ENCODE measurements at regions not wholly inside any gene's neighbourhood (a gene's known extent, or its start where the extent isn't known, plus 50 kb on each side); places are given as distances from the start of the nearest gene placed in this dataset.

- H3K27me3 ChIP-seq (ENCODE audit: insufficient read depth, low read length), result no peaks in the 10 kb centered on the region
- H3K36me3 ChIP-seq (ENCODE audit: insufficient read depth, low read length), result no peaks in the 10 kb centered on the region
- no peak overlapping the region for H3K4me3 ChIP-seq (ENCODE audit: low read length)
- H3K4me1 ChIP-seq (ENCODE audit: insufficient read depth, low read length), result no peaks in the 10 kb centered on the region
- H2AFZ ChIP-seq (ENCODE audit: low read depth, low read length), result no peak overlapping the region
- no peaks in the 10 kb centered on the region for H3K9me3 ChIP-seq (ENCODE audit: low read length)
These were observed 403.3 kb downstream of the ETNK1 start for GRCh38 chr12:23028158-23028802.

GRCh38 chr12:23029185-23029584, 404.2 kb downstream of the ETNK1 start:
- Histone ChIP-seq H3K9me3 (ENCODE audit: low read length) (no peaks in the 10 kb centered on the region), H3K4me1 (ENCODE audit: insufficient read depth, low read length) (no peaks in the 10 kb centered on the region), H3K27me3 (ENCODE audit: insufficient read depth, low read length) (no peaks in the 10 kb centered on the region), H2AFZ (ENCODE audit: low read depth, low read length) (no peak overlapping the region), H3K4me3 (ENCODE audit: low read length) (no peak overlapping the region), H3K36me3 (ENCODE audit: insufficient read depth, low read length) (no peaks in the 10 kb centered on the region)

DNA sequence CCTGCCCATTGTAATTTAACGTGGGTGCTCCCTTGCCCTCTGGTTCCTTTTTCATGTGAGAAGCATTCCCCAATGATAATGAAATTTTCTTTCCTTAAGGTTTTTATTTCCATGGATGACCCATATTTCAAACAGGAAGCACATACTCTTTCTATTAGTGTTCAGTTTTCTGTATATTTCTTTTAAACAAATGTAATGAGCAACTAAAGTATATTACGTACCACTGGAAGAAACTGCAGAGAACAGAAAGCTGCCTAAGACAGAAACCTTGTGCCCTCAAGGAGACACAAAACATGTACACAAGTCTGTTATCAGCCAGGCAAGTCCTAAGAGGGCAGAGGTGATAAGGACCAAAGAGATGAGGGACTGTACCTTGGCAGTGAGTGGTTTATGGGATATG, 414.9 kb downstream of the ETNK1 start:
- Histone ChIP-seq H3K4me1 (ENCODE audit: insufficient read depth, low read length) (no peaks in the 10 kb centered on the region), H3K36me3 (ENCODE audit: insufficient read depth, low read length) (no peaks in the 10 kb centered on the region), H3K27me3 (ENCODE audit: insufficient read depth, low read length) (no peaks in the 10 kb centered on the region), H2AFZ (ENCODE audit: low read depth, low read length) (no peak overlapping the region), H3K9me3 (ENCODE audit: low read length) (no peaks in the 10 kb centered on the region), H3K4me3 (ENCODE audit: low read length) (no peak overlapping the region)

GRCh38 chr12:23041774-23042173, 416.8 kb downstream of the ETNK1 start:
- H3K27me3 ChIP-seq (ENCODE audit: insufficient read depth, low read length), result no peaks in the 10 kb centered on the region
- no peaks in the 10 kb centered on the region for H3K36me3 ChIP-seq (ENCODE audit: insufficient read depth, low read length)
- H3K4me3 ChIP-seq (ENCODE audit: low read length), result no peak overlapping the region
- no peaks in the 10 kb centered on the region for H3K4me1 ChIP-seq (ENCODE audit: insufficient read depth, low read length)
- H2AFZ ChIP-seq (ENCODE audit: low read depth, low read length), result no peak overlapping the region
- H3K9me3 ChIP-seq (ENCODE audit: low read length), result no peaks in the 10 kb centered on the region

DNA sequence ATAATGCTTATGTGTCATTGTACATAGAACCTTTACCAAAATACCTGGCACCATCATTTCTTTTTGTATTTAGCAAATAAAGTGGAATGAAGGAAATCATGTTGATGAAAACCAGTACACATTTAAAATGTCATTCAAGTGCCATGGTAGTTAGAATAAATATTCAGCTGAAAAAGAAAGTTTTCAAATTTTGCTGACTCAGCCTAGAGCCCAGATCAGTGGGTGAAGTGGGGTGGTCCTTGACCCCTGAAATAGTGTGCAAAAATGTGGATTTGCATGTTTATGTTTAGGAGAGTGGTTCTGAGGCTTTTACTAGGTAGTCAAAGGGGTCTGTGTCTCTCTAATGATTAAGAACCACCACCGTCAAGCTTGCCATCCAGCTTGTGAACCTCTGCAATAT, 418.7 kb downstream of the ETNK1 start:
- no peak overlapping the region for H3K4me3 ChIP-seq (ENCODE audit: low read length)
- H3K27me3 ChIP-seq (ENCODE audit: insufficient read depth, low read length), result no peaks in the 10 kb centered on the region
- no peaks in the 10 kb centered on the region for H3K9me3 ChIP-seq (ENCODE audit: low read length)
- no peak overlapping the region for H2AFZ ChIP-seq (ENCODE audit: low read depth, low read length)
- H3K4me1 ChIP-seq (ENCODE audit: insufficient read depth, low read length), result no peaks in the 10 kb centered on the region
- no peaks in the 10 kb centered on the region for H3K36me3 ChIP-seq (ENCODE audit: insufficient read depth, low read length)

DNA sequence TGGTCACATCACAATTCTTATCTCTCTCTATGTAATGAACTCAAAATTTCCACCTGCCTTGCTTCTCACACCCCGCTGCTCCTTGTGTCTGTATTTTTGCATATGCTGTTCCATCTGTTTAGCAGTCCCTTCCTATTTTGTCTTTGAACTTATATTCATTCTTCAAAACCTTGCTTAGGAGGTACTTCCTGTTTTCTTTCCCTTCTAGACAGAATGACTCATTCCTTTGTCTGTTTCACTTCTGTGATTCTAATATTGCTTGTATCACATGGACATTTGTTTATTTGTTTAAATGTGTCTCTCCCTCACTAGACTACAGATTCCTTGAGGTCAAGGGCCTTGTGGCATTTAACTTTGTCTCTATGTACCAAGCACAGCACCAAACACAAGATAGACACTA, 424.2 kb downstream of the ETNK1 start:
- no peak overlapping the region for H3K4me3 ChIP-seq (ENCODE audit: low read length)
- H2AFZ ChIP-seq (ENCODE audit: low read depth, low read length), result no peak overlapping the region
- H3K9me3 ChIP-seq (ENCODE audit: low read length), result no peaks in the 10 kb centered on the region
- no peaks in the 10 kb centered on the region for H3K4me1 ChIP-seq (ENCODE audit: insufficient read depth, low read length)
- no peaks in the 10 kb centered on the region for H3K27me3 ChIP-seq (ENCODE audit: insufficient read depth, low read length)
- no peaks in the 10 kb centered on the region for H3K36me3 ChIP-seq (ENCODE audit: insufficient read depth, low read length)

DNA sequence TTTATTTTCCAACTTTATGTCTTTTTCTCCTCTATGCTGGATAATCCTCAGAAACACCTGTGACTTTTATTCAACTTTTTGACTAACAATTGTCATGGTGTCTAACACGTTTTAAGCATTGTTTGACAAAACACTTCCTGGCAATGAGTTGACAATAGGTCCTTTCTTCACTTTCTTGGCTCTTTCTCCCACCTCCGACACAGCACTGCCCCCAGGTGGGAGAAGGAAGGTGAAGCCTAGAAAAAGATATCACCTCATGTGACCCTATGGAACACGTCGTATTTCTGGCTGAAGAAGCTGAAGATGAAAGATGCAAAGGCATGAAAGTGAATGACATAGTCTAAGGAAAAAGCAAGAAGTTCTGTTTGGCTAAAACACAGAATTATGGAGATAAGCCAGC, 430.0 kb downstream of the ETNK1 start:
- Histone ChIP-seq H3K27me3 (ENCODE audit: insufficient read depth, low read length) (no peaks in the 10 kb centered on the region), H2AFZ (ENCODE audit: low read depth, low read length) (no peak overlapping the region), H3K4me3 (ENCODE audit: low read length) (no peak overlapping the region), H3K4me1 (ENCODE audit: insufficient read depth, low read length) (no peaks in the 10 kb centered on the region), H3K9me3 (ENCODE audit: low read length) (no peaks in the 10 kb centered on the region), H3K36me3 (ENCODE audit: insufficient read depth, low read length) (no peaks in the 10 kb centered on the region)

DNA sequence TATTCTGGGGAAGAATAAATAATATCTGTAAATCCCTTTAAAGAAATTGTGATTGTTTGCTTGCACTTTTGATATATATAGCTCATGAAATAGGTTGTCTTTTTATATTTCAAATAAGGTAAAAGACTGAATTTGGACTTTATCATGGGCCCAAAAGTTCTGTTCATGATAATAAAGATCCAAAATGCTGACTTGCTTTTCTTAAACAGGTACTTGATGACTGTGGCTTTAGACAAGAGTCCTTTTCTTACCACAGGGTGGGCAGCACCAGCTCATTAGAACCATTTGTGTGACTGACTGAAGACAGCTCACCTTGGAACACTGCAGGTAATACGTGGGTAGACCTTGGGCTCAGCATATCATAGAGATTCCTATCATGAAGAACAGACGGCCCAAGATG, 432.6 kb downstream of the ETNK1 start:
- no peaks in the 10 kb centered on the region for H3K4me1 ChIP-seq (ENCODE audit: insufficient read depth, low read length)
- H2AFZ ChIP-seq (ENCODE audit: low read depth, low read length), result no peak overlapping the region
- H3K9me3 ChIP-seq (ENCODE audit: low read length), result no peaks in the 10 kb centered on the region
- no peaks in the 10 kb centered on the region for H3K27me3 ChIP-seq (ENCODE audit: insufficient read depth, low read length)
- no peak overlapping the region for H3K4me3 ChIP-seq (ENCODE audit: low read length)
- H3K36me3 ChIP-seq (ENCODE audit: insufficient read depth, low read length), result no peaks in the 10 kb centered on the region

- H3K4me3 ChIP-seq (ENCODE audit: low read length), result no peak overlapping the region
- H3K36me3 ChIP-seq (ENCODE audit: insufficient read depth, low read length), result no peaks in the 10 kb centered on the region
- no peak overlapping the region for H2AFZ ChIP-seq (ENCODE audit: low read depth, low read length)
- H3K27me3 ChIP-seq (ENCODE audit: insufficient read depth, low read length), result no peaks in the 10 kb centered on the region
- no peaks in the 10 kb centered on the region for H3K9me3 ChIP-seq (ENCODE audit: low read length)
- no peaks in the 10 kb centered on the region for H3K4me1 ChIP-seq (ENCODE audit: insufficient read depth, low read length)
These were observed 435.2 kb downstream of the ETNK1 start for GRCh38 chr12:23060161-23060560.

GRCh38 chr12:23063206-23063605, 438.2 kb downstream of the ETNK1 start:
- Histone ChIP-seq H3K4me3 (ENCODE audit: low read length) (no peak overlapping the region), H3K27me3 (ENCODE audit: insufficient read depth, low read length) (no peaks in the 10 kb centered on the region), H3K36me3 (ENCODE audit: insufficient read depth, low read length) (no peaks in the 10 kb centered on the region), H2AFZ (ENCODE audit: low read depth, low read length) (no peak overlapping the region), H3K9me3 (ENCODE audit: low read length) (no peaks in the 10 kb centered on the region), H3K4me1 (ENCODE audit: insufficient read depth, low read length) (no peaks in the 10 kb centered on the region)

- Histone ChIP-seq H3K9me3 (ENCODE audit: low read length) (no peaks in the 10 kb centered on the region), H3K27me3 (ENCODE audit: insufficient read depth, low read length) (no peaks in the 10 kb centered on the region), H3K4me3 (ENCODE audit: low read length) (no peak overlapping the region), H2AFZ (ENCODE audit: low read depth, low read length) (no peak overlapping the region), H3K36me3 (ENCODE audit: insufficient read depth, low read length) (no peaks in the 10 kb centered on the region), H3K4me1 (ENCODE audit: insufficient read depth, low read length) (no peaks in the 10 kb centered on the region)
These were observed 441.1 kb downstream of the ETNK1 start for GRCh38 chr12:23066095-23066494.

DNA sequence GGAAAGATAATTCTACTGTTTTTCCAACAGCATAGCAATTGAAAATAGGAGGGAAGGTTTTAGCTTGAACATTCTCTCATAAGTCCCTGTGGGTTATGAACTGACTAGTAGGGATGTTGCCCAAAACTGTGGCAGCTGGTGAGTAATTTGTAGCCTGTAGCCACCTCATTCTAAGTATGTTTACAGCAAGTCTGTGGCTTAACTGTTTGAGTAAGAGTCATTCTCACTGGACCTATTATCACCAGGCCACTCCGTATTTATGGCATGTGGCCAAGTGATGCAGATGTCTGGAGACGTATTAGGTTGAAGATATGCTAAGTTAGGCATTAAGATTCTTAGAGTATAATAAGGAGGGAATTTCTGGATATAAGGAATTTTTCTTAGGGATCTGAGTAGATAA, 458.3 kb downstream of the ETNK1 start:
- no peaks in the 10 kb centered on the region for H3K27me3 ChIP-seq (ENCODE audit: insufficient read depth, low read length)
- no peaks in the 10 kb centered on the region for H3K9me3 ChIP-seq (ENCODE audit: low read length)
- H3K36me3 ChIP-seq (ENCODE audit: insufficient read depth, low read length), result no peaks in the 10 kb centered on the region
- no peaks in the 10 kb centered on the region for H3K4me1 ChIP-seq (ENCODE audit: insufficient read depth, low read length)
- no peak overlapping the region for H2AFZ ChIP-seq (ENCODE audit: low read depth, low read length)
- H3K4me3 ChIP-seq (ENCODE audit: low read length), result no peak overlapping the region

- H3K36me3 ChIP-seq (ENCODE audit: insufficient read depth, low read length), result no peaks in the 10 kb centered on the region
- H3K27me3 ChIP-seq (ENCODE audit: insufficient read depth, low read length), result no peaks in the 10 kb centered on the region
- no peak overlapping the region for H2AFZ ChIP-seq (ENCODE audit: low read depth, low read length)
- H3K4me3 ChIP-seq (ENCODE audit: low read length), result no peak overlapping the region
- no peaks in the 10 kb centered on the region for H3K9me3 ChIP-seq (ENCODE audit: low read length)
- no peaks in the 10 kb centered on the region for H3K4me1 ChIP-seq (ENCODE audit: insufficient read depth, low read length)
These were observed 459.4 kb downstream of the ETNK1 start for GRCh38 chr12:23084236-23084995.

- Histone ChIP-seq H2AFZ (ENCODE audit: low read depth, low read length) (no peak overlapping the region), H3K4me3 (ENCODE audit: low read length) (no peak overlapping the region), H3K4me1 (ENCODE audit: insufficient read depth, low read length) (no peaks in the 10 kb centered on the region), H3K27me3 (ENCODE audit: insufficient read depth, low read length) (no peaks in the 10 kb centered on the region), H3K36me3 (ENCODE audit: insufficient read depth, low read length) (no peaks in the 10 kb centered on the region), H3K9me3 (ENCODE audit: low read length) (no peaks in the 10 kb centered on the region)
These were observed 463.6 kb downstream of the ETNK1 start for GRCh38 chr12:23088594-23088993.
